ENCODE measurements at regions not wholly inside any gene's neighbourhood (a gene's known extent, or its start where the extent isn't known, plus 50 kb on each side); places are given as distances from the start of the nearest gene placed in this dataset.

DNA sequence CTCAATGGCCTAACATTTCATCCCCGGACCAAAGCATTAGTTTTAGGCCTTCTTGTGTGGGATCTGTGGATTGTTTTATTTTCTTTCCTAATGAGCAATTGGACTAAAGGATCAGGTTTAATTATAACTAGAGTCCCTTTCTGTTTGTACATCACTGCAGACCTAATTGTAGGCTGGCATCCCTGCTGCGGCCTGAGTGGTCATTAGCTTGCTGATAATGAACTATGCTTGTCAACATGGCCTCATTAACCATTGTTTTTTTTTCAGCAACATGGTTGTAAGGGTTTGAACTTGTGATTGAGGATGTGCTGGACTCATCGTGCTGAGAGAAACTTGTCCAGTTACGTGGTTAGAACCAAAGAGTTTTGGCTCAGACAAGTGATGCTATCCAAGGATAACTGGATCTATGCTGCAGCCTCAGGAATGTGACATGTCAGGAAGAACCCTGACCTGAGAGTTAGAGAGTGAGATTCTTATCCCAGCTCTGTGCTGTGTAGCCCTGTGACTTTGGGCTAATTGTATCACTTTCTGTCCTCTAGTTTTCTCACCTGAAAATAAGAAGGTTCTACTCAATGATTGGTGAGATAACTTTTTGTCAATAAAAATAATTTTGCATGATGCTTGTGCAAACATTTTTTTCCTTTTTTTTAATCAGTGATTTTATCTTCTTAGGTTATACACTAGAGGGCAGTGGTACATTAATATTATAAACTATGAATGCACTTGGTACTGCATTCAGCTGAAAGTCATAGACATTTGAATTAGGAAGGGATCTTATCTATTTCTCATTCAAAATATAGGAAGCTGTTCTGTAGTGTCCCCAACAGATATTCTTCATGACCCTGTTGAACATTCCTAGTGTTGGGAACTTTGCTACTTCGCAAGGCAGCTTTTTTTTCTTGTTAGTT, 140.9 kb downstream of the RNF144B start:
- TF ChIP-seq, protein P1, sequence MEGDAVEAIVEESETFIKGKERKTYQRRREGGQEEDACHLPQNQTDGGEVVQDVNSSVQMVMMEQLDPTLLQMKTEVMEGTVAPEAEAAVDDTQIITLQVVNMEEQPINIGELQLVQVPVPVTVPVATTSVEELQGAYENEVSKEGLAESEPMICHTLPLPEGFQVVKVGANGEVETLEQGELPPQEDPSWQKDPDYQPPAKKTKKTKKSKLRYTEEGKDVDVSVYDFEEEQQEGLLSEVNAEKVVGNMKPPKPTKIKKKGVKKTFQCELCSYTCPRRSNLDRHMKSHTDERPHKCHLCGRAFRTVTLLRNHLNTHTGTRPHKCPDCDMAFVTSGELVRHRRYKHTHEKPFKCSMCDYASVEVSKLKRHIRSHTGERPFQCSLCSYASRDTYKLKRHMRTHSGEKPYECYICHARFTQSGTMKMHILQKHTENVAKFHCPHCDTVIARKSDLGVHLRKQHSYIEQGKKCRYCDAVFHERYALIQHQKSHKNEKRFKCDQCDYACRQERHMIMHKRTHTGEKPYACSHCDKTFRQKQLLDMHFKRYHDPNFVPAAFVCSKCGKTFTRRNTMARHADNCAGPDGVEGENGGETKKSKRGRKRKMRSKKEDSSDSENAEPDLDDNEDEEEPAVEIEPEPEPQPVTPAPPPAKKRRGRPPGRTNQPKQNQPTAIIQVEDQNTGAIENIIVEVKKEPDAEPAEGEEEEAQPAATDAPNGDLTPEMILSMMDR (conservative IDR thresholded peaks at IDR 0.05), result peak; percentile 61
- no peaks in the 10 kb centered on the region for H3K9me3 ChIP-seq (ENCODE audit: control insufficient read depth, low read length)
- Mint-ChIP-seq H3K4me1 (peaks cover 23% of the 10 kb centered on the region), H3K4me3 (no peak overlapping the region), H3K27ac (peak overlapping the region; percentile 56), H3K36me3 (ENCODE audit: low read depth) (no peaks in the 10 kb centered on the region), H3K27me3 (ENCODE audit: insufficient read depth) (no peaks in the 10 kb centered on the region), H3K9me3 (no peaks in the 10 kb centered on the region)
- H3K4me1 ChIP-seq (ENCODE audit: control insufficient read depth, insufficient read depth, low read length), result no peaks in the 10 kb centered on the region
- no peaks in the 10 kb centered on the region for H3K36me3 ChIP-seq (ENCODE audit: control insufficient read depth, insufficient read depth, low read length)
- 80 to 83% methylated on average over 2 to 5 of the region's 5 CpGs for WGBS, 2 experiments (ENCODE audit: insufficient coverage in 1 of 2, insufficient read length in 1 of 2)
- H3K27ac ChIP-seq (ENCODE audit: low read depth, low read length), result no peak overlapping the region
- H3K27me3 ChIP-seq (ENCODE audit: control insufficient read depth, insufficient read depth, low read length, poor library complexity, severe bottlenecking), result no peaks in the 10 kb centered on the region
- DNase-seq, result no peak
- H3K9ac ChIP-seq (ENCODE audit: extremely low read depth, low read length, poor library complexity, severe bottlenecking), result no peak overlapping the region
- H3K4me3 ChIP-seq (ENCODE audit: low read length), result no peak overlapping the region

DNA sequence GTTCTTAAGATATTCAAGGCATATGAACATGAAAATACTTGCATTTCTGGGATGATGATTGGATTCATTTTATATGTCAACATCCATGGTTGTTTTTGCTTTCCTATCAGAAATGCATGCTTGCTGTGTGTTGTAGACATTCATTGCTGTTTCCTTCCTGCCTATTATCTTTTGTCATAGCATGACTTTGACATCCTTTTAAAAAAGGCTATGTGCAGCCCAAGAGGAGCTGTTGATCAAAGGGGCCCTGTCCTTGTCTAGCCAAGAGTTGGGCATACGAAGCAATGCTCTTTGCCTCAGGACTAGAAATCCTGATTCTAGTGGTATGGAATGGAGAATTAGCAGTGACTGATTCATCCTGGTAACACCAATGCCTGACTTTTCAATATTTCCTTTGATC, 143.1 kb downstream of the RNF144B start:
- H3K27ac ChIP-seq (ENCODE audit: low read depth, low read length), result no peak overlapping the region

DNA sequence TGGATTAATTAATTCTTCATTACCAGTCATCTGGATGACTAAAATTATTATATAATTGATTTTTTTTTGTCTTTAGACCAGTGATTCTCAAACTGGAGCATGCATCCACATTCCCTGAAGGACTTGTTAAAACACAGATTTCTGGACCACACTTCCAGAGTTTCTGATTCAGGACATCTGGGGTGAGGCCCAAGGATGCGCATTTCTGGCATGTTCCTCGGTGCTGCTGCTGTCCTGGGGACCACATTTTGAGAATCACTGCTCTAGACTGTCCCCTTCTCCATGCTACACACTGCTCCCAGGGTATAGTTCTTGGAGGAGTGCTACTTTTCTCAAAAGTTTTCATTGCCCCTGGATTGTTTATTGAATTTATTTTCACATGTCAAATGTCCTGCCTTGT, 145.0 kb downstream of the RNF144B start:
- Histone ChIP-seq H3K27ac (ENCODE audit: low read depth, low read length) (no peak overlapping the region), H3K27me3 (ENCODE audit: control insufficient read depth, insufficient read depth, low read length, poor library complexity, severe bottlenecking) (no peaks in the 10 kb centered on the region)

More for the DNA sequence above, 143.1 kb downstream of the RNF144B start:
- Mint-ChIP-seq H3K4me3 (no peak overlapping the region), H3K27me3 (ENCODE audit: insufficient read depth) (no peaks in the 10 kb centered on the region), H3K9me3 (no peaks in the 10 kb centered on the region), H3K27ac (no peak overlapping the region), H3K36me3 (ENCODE audit: low read depth) (no peaks in the 10 kb centered on the region), H3K4me1 (peaks cover 29% of the 10 kb centered on the region)
- Histone ChIP-seq H3K9ac (ENCODE audit: extremely low read depth, low read length, poor library complexity, severe bottlenecking) (no peak overlapping the region), H3K4me1 (ENCODE audit: control insufficient read depth, insufficient read depth, low read length) (no peaks in the 10 kb centered on the region), H3K9me3 (ENCODE audit: control insufficient read depth, low read length) (no peaks in the 10 kb centered on the region), H3K27me3 (ENCODE audit: control insufficient read depth, insufficient read depth, low read length, poor library complexity, severe bottlenecking) (no peaks in the 10 kb centered on the region), H3K36me3 (ENCODE audit: control insufficient read depth, insufficient read depth, low read length) (no peaks in the 10 kb centered on the region), H3K4me3 (ENCODE audit: low read length) (no peak overlapping the region)
- no peak for DNase-seq
- TF ChIP-seq, protein P1 (conservative IDR thresholded peaks at IDR 0.05), result no peak
- 50 to 91% methylated on average over 1 of the region's 1 CpG for WGBS, 2 experiments (ENCODE audit: insufficient coverage in 1 of 2, insufficient read length in 1 of 2)

More for the DNA sequence above, 145.0 kb downstream of the RNF144B start:
- Mint-ChIP-seq H3K4me3 (no peak overlapping the region), H3K36me3 (ENCODE audit: low read depth) (no peaks in the 10 kb centered on the region), H3K4me1 (peaks cover 20% of the 10 kb centered on the region), H3K27ac (no peak overlapping the region), H3K27me3 (ENCODE audit: insufficient read depth) (no peaks in the 10 kb centered on the region), H3K9me3 (no peaks in the 10 kb centered on the region)
- Histone ChIP-seq H3K9me3 (ENCODE audit: control insufficient read depth, low read length) (no peaks in the 10 kb centered on the region), H3K4me1 (ENCODE audit: control insufficient read depth, insufficient read depth, low read length) (no peaks in the 10 kb centered on the region), H3K9ac (ENCODE audit: extremely low read depth, low read length, poor library complexity, severe bottlenecking) (no peak overlapping the region), H3K4me3 (ENCODE audit: low read length) (no peak overlapping the region), H3K36me3 (ENCODE audit: control insufficient read depth, insufficient read depth, low read length) (no peaks in the 10 kb centered on the region)
- WGBS, 2 experiments (ENCODE audit: insufficient coverage in 1 of 2, insufficient read length in 1 of 2), result 89% methylated on average over 2 of the region's 2 CpGs
- DNase-seq, result no peak
- TF ChIP-seq, protein P1 (conservative IDR thresholded peaks at IDR 0.05), result no peak

All from endodermal cell (in vitro differentiated cells).